Osteocyte (in vitro differentiated cells): ENCODE measurements at regions not wholly inside any gene's neighbourhood (a gene's known extent, or its start where the extent isn't known, plus 50 kb on each side); places are given as distances from the start of the nearest gene placed in this dataset.

Experiments used
- DNase-seq: peaks from one replicate; pipeline ENCODE4 v3.0.0; 2021; ENCODE audit warnings: mixed read lengths; ENCODE audit not compliant: unreplicated experiment; ENCODE audit errors: extremely low spot score
- H3K27ac Mint-ChIP-seq: one replicate; pipeline ENCODE4 v1.8.0; 2021; ENCODE audit warnings: mild to moderate bottlenecking, mixed read lengths; ENCODE audit not compliant: unreplicated experiment
- H3K27me3 Mint-ChIP-seq: one replicate; pipeline ENCODE4 v1.8.0; 2021; ENCODE audit warnings: mixed read lengths; ENCODE audit not compliant: unreplicated experiment
- H3K36me3 Mint-ChIP-seq: one replicate; pipeline ENCODE4 v1.8.0; 2021; ENCODE audit warnings: mixed read lengths; ENCODE audit not compliant: unreplicated experiment
- H3K4me1 Mint-ChIP-seq: one replicate; pipeline ENCODE4 v1.8.0; 2021; ENCODE audit warnings: mixed read lengths; ENCODE audit not compliant: unreplicated experiment
- H3K4me3 Mint-ChIP-seq: one replicate; pipeline ENCODE4 v1.8.0; 2021; ENCODE audit warnings: mild to moderate bottlenecking, moderate library complexity, mixed read lengths; ENCODE audit not compliant: unreplicated experiment
- H3K9me3 Mint-ChIP-seq: one replicate; pipeline ENCODE4 v1.8.0; 2021; ENCODE audit warnings: mixed read lengths; ENCODE audit not compliant: unreplicated experiment
- CTCF ChIP-seq: fragments of 200-600 bp; sonication (generic); IDR thresholded peaks from 2 replicates; pipeline ENCODE4 v1.5.0; 2021; ENCODE audit warnings: antibody characterized with exemption, mild to moderate bottlenecking, moderate library complexity

- no peaks in the 10 kb centered on the region for H3K36me3 Mint-ChIP-seq
- TF ChIP-seq CTCF = no peak
- H3K4me3 Mint-ChIP-seq = no peak overlapping the region
Observed at GRCh38 chr14:65937960-65938316, 525.4 kb downstream of the FUT8 start.

GRCh38 chr14:65938738-65939137, 526.2 kb downstream of the FUT8 start:
- H3K4me3 Mint-ChIP-seq = no peak overlapping the region
- no peak for DNase-seq
- no peak for TF ChIP-seq CTCF
- H3K4me1 Mint-ChIP-seq = no peaks in the 10 kb centered on the region
- no peaks in the 10 kb centered on the region for H3K9me3 Mint-ChIP-seq
- no peaks in the 10 kb centered on the region for H3K36me3 Mint-ChIP-seq
- H3K27me3 Mint-ChIP-seq = no peaks in the 10 kb centered on the region
- H3K27ac Mint-ChIP-seq = no peak overlapping the region

More at GRCh38 chr14:65937960-65938316, 525.4 kb downstream of the FUT8 start:
- no peak overlapping the region for H3K27ac Mint-ChIP-seq
- H3K4me1 Mint-ChIP-seq = no peaks in the 10 kb centered on the region
- H3K27me3 Mint-ChIP-seq = no peaks in the 10 kb centered on the region
- DNase-seq = no peak
- no peaks in the 10 kb centered on the region for H3K9me3 Mint-ChIP-seq

- Mint-ChIP-seq H3K4me1 (no peaks in the 10 kb centered on the region), H3K36me3 (no peaks in the 10 kb centered on the region), H3K27me3 (no peaks in the 10 kb centered on the region), H3K4me3 (no peak overlapping the region), H3K27ac (no peak overlapping the region), H3K9me3 (no peaks in the 10 kb centered on the region)
- TF ChIP-seq CTCF = no peak
- no peak for DNase-seq
Observed at GRCh38 chr14:65939184-65939583, 526.7 kb downstream of the FUT8 start.

GRCh38 chr14:65940056-65940735, 527.7 kb downstream of the FUT8 start:
- no peak overlapping the region for H3K4me3 Mint-ChIP-seq
- H3K27me3 Mint-ChIP-seq = no peaks in the 10 kb centered on the region
- no peaks in the 10 kb centered on the region for H3K4me1 Mint-ChIP-seq
- no peak for DNase-seq
- H3K27ac Mint-ChIP-seq = no peak overlapping the region
- no peaks in the 10 kb centered on the region for H3K36me3 Mint-ChIP-seq
- no peaks in the 10 kb centered on the region for H3K9me3 Mint-ChIP-seq
- TF ChIP-seq CTCF = no peak

GRCh38 chr14:65941091-65941490, 528.6 kb downstream of the FUT8 start:
- no peak for TF ChIP-seq CTCF
- Mint-ChIP-seq H3K36me3 (no peaks in the 10 kb centered on the region), H3K27ac (no peak overlapping the region), H3K4me1 (no peaks in the 10 kb centered on the region), H3K27me3 (no peaks in the 10 kb centered on the region), H3K4me3 (no peak overlapping the region), H3K9me3 (no peaks in the 10 kb centered on the region)
- no peak for DNase-seq
